K562 (cell line): ENCODE measurements at regions not wholly inside any gene's neighbourhood (a gene's known extent, or its start where the extent isn't known, plus 50 kb on each side); places are given as distances from the start of the nearest gene placed in this dataset.

Experiments used
- BRF2 ChIP-seq: IDR thresholded peaks from 3 replicates; pipeline ENCODE4 v1.6.1; 2011; ENCODE audit warnings: borderline replicate concordance, mild to moderate bottlenecking; ENCODE audit not compliant: insufficient read length, insufficient read depth
- CCNT2 ChIP-seq: IDR thresholded peaks from 2 replicates; pipeline ENCODE4 v1.6.1; 2011; ENCODE audit warnings: borderline replicate concordance, low read depth, mild to moderate bottlenecking, moderate library complexity, mixed read lengths, low read length; ENCODE audit not compliant: insufficient read length; ENCODE audit errors: extremely low read depth
- CTBP1 ChIP-seq: fragments of 450-650 bp; IDR thresholded peaks from 2 replicates; pipeline ENCODE4 v1.6.1; 2016; ENCODE audit warnings: borderline replicate concordance
- DACH1 ChIP-seq: fragments of 450-650 bp; IDR thresholded peaks from 2 replicates; pipeline ENCODE4 v1.6.1; 2018; ENCODE audit not compliant: partially characterized antibody
- ERF ChIP-seq: fragments of 450-650 bp; formaldehyde crosslinking; IDR thresholded peaks from 2 replicates; pipeline ENCODE4 v1.4.0; 2020; ENCODE audit warnings: mild to moderate bottlenecking, mixed read lengths
- ETS1 ChIP-seq: conservative IDR thresholded peaks from 2 replicates; pipeline ENCODE4 v1.6.1; 2011; ENCODE audit warnings: low read depth, mild to moderate bottlenecking, low read length; ENCODE audit not compliant: control insufficient read depth
- GATA2 ChIP-seq: sonication (generic); formaldehyde crosslinking; IDR thresholded peaks from 2 replicates; pipeline ENCODE4 v1.4.0; 2020; ENCODE audit warnings: mild to moderate bottlenecking, missing genetic modification reagents
- HDGF ChIP-seq: fragments of 450-650 bp; IDR thresholded peaks from 2 replicates; pipeline ENCODE4 v1.6.1; 2016
- HMBOX1 ChIP-seq: sonication (generic); IDR thresholded peaks from 2 replicates; pipeline ENCODE4 v1.6.1; 2016
- MCM7 ChIP-seq, 2 experiments: fragments of 450-650 bp; IDR thresholded peaks; 2 replicates each; pipeline ENCODE4 v1.6.1; 2016 to 2018
- NFE2 ChIP-seq: IDR thresholded peaks from 2 replicates; pipeline ENCODE4 v1.6.1; 2014; ENCODE audit warnings: antibody characterized with exemption, low read depth
- PYGO2 ChIP-seq: fragments of 450-650 bp; IDR thresholded peaks from 2 replicates; pipeline ENCODE4 v1.6.1; 2016; ENCODE audit warnings: mild to moderate bottlenecking, missing genetic modification characterization, moderate library complexity, missing compliant biosample characterization
- RAD51 ChIP-seq: fragments of 450-650 bp; IDR thresholded peaks from 2 replicates; pipeline ENCODE4 v1.7.1; 2016; ENCODE audit warnings: low read depth, mild to moderate bottlenecking, borderline replicate concordance
- RBM22 ChIP-seq: fragments of 200-400 bp; formaldehyde crosslinking; IDR thresholded peaks from 2 replicates; pipeline ENCODE4 v1.6.1; 2018; ENCODE audit warnings: low read length, low read depth; ENCODE audit not compliant: poor library complexity, severe bottlenecking
- SMAD4 ChIP-seq: fragments of 250-450 bp; sonication (Bioruptor Pico); conservative IDR thresholded peaks from 2 replicates; pipeline ENCODE4 v1.8.0; 2021; ENCODE audit warnings: inconsistent platforms, mild to moderate bottlenecking, moderate library complexity
- SNIP1 ChIP-seq: fragments of 450-650 bp; IDR thresholded peaks from 2 replicates; pipeline ENCODE4 v1.7.1; 2017; ENCODE audit warnings: low read depth, mild to moderate bottlenecking
- SP2 ChIP-seq: IDR thresholded peaks from 2 replicates; pipeline ENCODE4 v1.6.1; 2011; ENCODE audit warnings: mild to moderate bottlenecking, low read depth, low read length, moderate library complexity; ENCODE audit not compliant: poor library complexity, severe bottlenecking; ENCODE audit errors: extremely low read depth
- SREBF1 ChIP-seq: fragments of 150-350 bp; IDR thresholded peaks from 2 replicates; pipeline ENCODE4 v1.6.1; 2014; ENCODE audit warnings: antibody characterized with exemption, low read depth, low read length, borderline replicate concordance
- SRSF7 ChIP-seq: fragments of 200-400 bp; formaldehyde crosslinking; optimal IDR thresholded peaks from 2 replicates; pipeline ENCODE3; 2017; ENCODE audit warnings: mild to moderate bottlenecking, low read depth, low read length
- THRAP3 ChIP-seq: fragments of 450-650 bp; IDR thresholded peaks from 2 replicates; pipeline ENCODE4 v1.6.1; 2016; ENCODE audit warnings: mild to moderate bottlenecking, inconsistent platforms, borderline replicate concordance
- U2AF2 ChIP-seq: fragments of 200-400 bp; formaldehyde crosslinking; optimal IDR thresholded peaks from 2 replicates; pipeline ENCODE3; 2017; ENCODE audit warnings: low read depth, mild to moderate bottlenecking, low read length
- ZC3H8 ChIP-seq: fragments of 450-650 bp; IDR thresholded peaks from 2 replicates; pipeline ENCODE4 v1.6.1; 2017
- ZEB2 ChIP-seq: fragments of 450-650 bp; IDR thresholded peaks from 2 replicates; pipeline ENCODE4 v1.6.1; 2016
- ZNF347 ChIP-seq: fragments of 450-650 bp; formaldehyde crosslinking; IDR thresholded peaks from 2 replicates; pipeline ENCODE4 v1.4.0; 2020; ENCODE audit warnings: low read depth, mild to moderate bottlenecking, moderate library complexity
- ZNF589 ChIP-seq: fragments of 200-800 bp; sonication (Bioruptor generic); IDR thresholded peaks from 2 replicates; pipeline ENCODE4 v1.6.1; 2016; ENCODE audit warnings: low read depth, missing genetic modification characterization, missing compliant biosample characterization
- TF ChIP-seq, protein P1 (sequence below): fragments of 200-400 bp; formaldehyde crosslinking; IDR thresholded peaks from 2 replicates; pipeline ENCODE4 v1.6.1; 2017; ENCODE audit warnings: mild to moderate bottlenecking, low read depth, low read length, moderate library complexity

GRCh38 chr2:12448846-12449505, 267.8 kb upstream of the TRIB2 start (continued):
- no peak for TF ChIP-seq PYGO2 (tag)
- TF ChIP-seq ZEB2, result peak; percentile 57; the same call in 1 of the 2 replicates
- TF ChIP-seq MCM7 (IDR thresholded peaks at IDR 0.05), result no peak
- no peak for TF ChIP-seq RBM22
- TF ChIP-seq ZNF347 (CRISPR knock-in tag), result no peak
- TF ChIP-seq ZC3H8, result no peak
- TF ChIP-seq CTBP1, result peak; percentile 81
- TF ChIP-seq NFE2, result no peak
- no peak for TF ChIP-seq SREBF1
- peak; percentile 53 for TF ChIP-seq CCNT2
- no peak for TF ChIP-seq SNIP1
- TF ChIP-seq SMAD4 (CRISPR knock-in tag), result peak; percentile 86
- no peak for TF ChIP-seq RAD51
- no peak for TF ChIP-seq SRSF7
- TF ChIP-seq ERF (CRISPR knock-in tag), result no peak
- peak; percentile 84 for TF ChIP-seq GATA2 (CRISPR knock-in tag)
- TF ChIP-seq HMBOX1, result no peak
- TF ChIP-seq ETS1, result no peak
- TF ChIP-seq HDGF, result peak; percentile 67; the same call in 1 of the 2 replicates
- no peak for TF ChIP-seq THRAP3
- TF ChIP-seq U2AF2, result no peak
- no peak for TF ChIP-seq BRF2
- no peak for TF ChIP-seq SP2
- peak; percentile 39 for TF ChIP-seq DACH1
- TF ChIP-seq, protein P1, sequence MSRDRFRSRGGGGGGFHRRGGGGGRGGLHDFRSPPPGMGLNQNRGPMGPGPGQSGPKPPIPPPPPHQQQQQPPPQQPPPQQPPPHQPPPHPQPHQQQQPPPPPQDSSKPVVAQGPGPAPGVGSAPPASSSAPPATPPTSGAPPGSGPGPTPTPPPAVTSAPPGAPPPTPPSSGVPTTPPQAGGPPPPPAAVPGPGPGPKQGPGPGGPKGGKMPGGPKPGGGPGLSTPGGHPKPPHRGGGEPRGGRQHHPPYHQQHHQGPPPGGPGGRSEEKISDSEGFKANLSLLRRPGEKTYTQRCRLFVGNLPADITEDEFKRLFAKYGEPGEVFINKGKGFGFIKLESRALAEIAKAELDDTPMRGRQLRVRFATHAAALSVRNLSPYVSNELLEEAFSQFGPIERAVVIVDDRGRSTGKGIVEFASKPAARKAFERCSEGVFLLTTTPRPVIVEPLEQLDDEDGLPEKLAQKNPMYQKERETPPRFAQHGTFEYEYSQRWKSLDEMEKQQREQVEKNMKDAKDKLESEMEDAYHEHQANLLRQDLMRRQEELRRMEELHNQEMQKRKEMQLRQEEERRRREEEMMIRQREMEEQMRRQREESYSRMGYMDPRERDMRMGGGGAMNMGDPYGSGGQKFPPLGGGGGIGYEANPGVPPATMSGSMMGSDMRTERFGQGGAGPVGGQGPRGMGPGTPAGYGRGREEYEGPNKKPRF, result no peak
- TF ChIP-seq ZNF589 (CRISPR knock-in tag), result no peak
